ENCODE measurements at regions not wholly inside any gene's neighbourhood (a gene's known extent, or its start where the extent isn't known, plus 50 kb on each side); places are given as distances from the start of the nearest gene placed in this dataset.

DNA sequence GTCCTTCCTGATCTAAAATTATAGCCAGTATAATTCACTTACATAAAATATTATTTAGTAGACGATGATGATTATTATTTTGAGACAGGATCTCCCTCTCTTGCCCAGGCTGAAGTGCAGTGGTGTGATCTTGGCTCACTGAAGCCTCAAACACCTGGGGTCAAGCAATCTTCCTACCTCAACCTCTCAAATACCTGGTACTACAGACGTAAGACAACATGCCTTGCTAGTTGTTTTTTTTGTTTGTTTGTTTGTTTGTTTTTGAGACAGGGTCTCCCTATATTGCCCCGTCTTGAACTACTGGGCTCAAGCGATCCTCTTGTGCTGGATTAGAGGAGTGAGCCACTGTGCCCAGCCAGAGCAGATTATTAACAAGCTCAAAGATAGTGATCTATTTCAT lies 399.1 kb upstream of the ZNF804A start:
- no peak for DNase-seq (ENCODE audit: low spot score)
- TF ChIP-seq, protein P1, sequence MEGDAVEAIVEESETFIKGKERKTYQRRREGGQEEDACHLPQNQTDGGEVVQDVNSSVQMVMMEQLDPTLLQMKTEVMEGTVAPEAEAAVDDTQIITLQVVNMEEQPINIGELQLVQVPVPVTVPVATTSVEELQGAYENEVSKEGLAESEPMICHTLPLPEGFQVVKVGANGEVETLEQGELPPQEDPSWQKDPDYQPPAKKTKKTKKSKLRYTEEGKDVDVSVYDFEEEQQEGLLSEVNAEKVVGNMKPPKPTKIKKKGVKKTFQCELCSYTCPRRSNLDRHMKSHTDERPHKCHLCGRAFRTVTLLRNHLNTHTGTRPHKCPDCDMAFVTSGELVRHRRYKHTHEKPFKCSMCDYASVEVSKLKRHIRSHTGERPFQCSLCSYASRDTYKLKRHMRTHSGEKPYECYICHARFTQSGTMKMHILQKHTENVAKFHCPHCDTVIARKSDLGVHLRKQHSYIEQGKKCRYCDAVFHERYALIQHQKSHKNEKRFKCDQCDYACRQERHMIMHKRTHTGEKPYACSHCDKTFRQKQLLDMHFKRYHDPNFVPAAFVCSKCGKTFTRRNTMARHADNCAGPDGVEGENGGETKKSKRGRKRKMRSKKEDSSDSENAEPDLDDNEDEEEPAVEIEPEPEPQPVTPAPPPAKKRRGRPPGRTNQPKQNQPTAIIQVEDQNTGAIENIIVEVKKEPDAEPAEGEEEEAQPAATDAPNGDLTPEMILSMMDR (IDR thresholded peaks at IDR 0.05; ENCODE audit: borderline replicate concordance, control extremely low read depth, extremely low read depth, insufficient read depth, missing control alignments) = no peak
- in situ Hi-C loops (cut with MboI; ENCODE audit: low sequenced_read_pairs, unreplicated experiment) = no loop called here

GRCh38 chr2:184201246-184201645 lies 397.1 kb upstream of the ZNF804A start:
- TF ChIP-seq, protein P1 (IDR thresholded peaks at IDR 0.05; ENCODE audit: borderline replicate concordance, control extremely low read depth, extremely low read depth, insufficient read depth, missing control alignments) = no peak
- no peak for DNase-seq (ENCODE audit: low spot score)
- in situ Hi-C loops (cut with MboI; ENCODE audit: low sequenced_read_pairs, unreplicated experiment) = no loop called here

DNA sequence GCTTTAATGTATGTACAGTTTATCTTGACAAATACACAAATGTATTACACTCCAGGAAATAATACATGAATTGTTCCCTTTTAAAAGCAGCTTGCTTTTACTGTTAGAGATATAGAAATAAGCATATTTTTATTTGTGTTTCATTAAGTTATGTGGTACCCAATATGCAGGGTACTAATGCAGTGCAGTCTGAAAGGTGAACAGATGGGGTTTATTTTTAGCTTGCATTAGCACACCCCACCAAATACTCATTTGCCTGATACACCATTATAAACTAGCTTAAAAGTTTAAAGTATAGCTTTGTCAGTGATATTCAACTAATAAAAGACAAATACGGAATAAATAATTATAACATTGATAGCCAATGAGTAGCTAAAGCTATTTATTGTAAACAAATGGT lies 394.7 kb upstream of the ZNF804A start:
- in situ Hi-C loops (cut with MboI; ENCODE audit: low sequenced_read_pairs, unreplicated experiment) = no loop called here

DNA sequence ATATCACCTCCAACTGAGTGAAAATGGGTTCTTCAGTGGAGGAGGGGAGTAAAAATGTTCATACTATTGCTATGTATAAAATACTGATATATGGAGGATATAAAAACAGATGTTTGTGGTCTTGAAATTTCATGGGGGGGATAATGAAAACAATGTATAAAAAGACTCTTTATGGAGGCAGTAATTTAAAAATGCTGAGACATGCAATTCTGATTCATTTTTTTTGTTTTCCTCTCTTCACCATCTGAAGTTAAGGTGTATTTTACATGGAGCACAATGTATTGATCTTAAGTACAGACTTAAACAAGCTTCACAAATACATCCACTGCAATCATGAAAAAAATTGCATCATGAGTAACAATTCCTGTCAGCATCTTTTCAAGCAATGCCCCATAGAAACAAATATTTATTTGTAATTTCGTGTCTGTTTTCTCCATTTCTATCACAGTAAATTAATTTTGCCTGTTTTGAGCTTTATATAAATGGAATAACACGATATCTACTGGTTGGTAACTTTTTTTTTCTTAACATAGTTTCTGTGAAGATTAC lies 393.2 kb upstream of the ZNF804A start:
- in situ Hi-C loops (cut with MboI; ENCODE audit: low sequenced_read_pairs, unreplicated experiment) = no loop called here
- TF ChIP-seq, protein P1 (IDR thresholded peaks at IDR 0.05; ENCODE audit: borderline replicate concordance, control extremely low read depth, extremely low read depth, insufficient read depth, missing control alignments) = no peak
- DNase-seq (ENCODE audit: low spot score) = no peak

More for the DNA sequence above, 394.7 kb upstream of the ZNF804A start:
- TF ChIP-seq, protein P1 (IDR thresholded peaks at IDR 0.05; ENCODE audit: borderline replicate concordance, control extremely low read depth, extremely low read depth, insufficient read depth, missing control alignments) = no peak
- DNase-seq (ENCODE audit: low spot score) = no peak

- in situ Hi-C loops (cut with MboI; ENCODE audit: low sequenced_read_pairs, unreplicated experiment) = no loop called here
- no peak for DNase-seq (ENCODE audit: low spot score)
- TF ChIP-seq, protein P1 (IDR thresholded peaks at IDR 0.05; ENCODE audit: borderline replicate concordance, control extremely low read depth, extremely low read depth, insufficient read depth, missing control alignments) = no peak
Measured at GRCh38 chr2:184206045-184206444, 392.3 kb upstream of the ZNF804A start.

GRCh38 chr2:184210329-184210728 lies 388.0 kb upstream of the ZNF804A start:
- in situ Hi-C loops (cut with MboI; ENCODE audit: low sequenced_read_pairs, unreplicated experiment) = no loop called here
- TF ChIP-seq, protein P1 (IDR thresholded peaks at IDR 0.05; ENCODE audit: borderline replicate concordance, control extremely low read depth, extremely low read depth, insufficient read depth, missing control alignments) = no peak

More at GRCh38 chr2:184210329-184210728, 388.0 kb upstream of the ZNF804A start:
- no peak for DNase-seq (ENCODE audit: low spot score)
